ENCODE measurements at regions not wholly inside any gene's neighbourhood (a gene's known extent, or its start where the extent isn't known, plus 50 kb on each side); places are given as distances from the start of the nearest gene placed in this dataset.

- TF ChIP-seq MAX (IDR thresholded peaks at IDR 0.05; ENCODE audit: low read depth, low read length) (no peak), CTCF (IDR thresholded peaks at IDR 0.05; ENCODE audit: low read depth, low read length) (no peak)
Measured at GRCh38 chr11:27968461-27968860, 139.5 kb downstream of the KIF18A start.

All from NB4 (cell line).